ENCODE measurements at regions not wholly inside any gene's neighbourhood (a gene's known extent, or its start where the extent isn't known, plus 50 kb on each side); places are given as distances from the start of the nearest gene placed in this dataset.

DNA sequence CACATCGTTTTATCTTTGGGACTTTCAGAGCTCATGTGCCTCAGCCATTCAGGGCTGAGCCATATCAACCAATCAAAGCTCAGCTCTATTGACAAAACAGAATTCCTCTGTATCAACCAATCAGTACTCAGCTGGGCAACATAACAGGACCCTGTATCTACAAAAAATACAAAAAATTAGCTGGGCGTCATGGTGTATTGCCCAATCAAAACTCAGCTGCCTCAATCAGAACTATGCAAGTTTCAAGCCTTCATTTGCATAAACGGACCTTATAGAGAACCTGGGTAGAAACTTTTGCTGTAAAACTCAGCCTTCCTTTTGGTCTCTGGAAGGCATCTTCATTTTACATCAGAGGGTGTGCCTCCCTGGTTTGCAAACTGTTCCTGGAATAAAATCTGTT, 77.1 kb downstream of the ZNF467 start:
- ATAC-seq (ENCODE audit: low read depth) (no peak), DNase-seq (no peak)
- TF ChIP-seq, protein P1, sequence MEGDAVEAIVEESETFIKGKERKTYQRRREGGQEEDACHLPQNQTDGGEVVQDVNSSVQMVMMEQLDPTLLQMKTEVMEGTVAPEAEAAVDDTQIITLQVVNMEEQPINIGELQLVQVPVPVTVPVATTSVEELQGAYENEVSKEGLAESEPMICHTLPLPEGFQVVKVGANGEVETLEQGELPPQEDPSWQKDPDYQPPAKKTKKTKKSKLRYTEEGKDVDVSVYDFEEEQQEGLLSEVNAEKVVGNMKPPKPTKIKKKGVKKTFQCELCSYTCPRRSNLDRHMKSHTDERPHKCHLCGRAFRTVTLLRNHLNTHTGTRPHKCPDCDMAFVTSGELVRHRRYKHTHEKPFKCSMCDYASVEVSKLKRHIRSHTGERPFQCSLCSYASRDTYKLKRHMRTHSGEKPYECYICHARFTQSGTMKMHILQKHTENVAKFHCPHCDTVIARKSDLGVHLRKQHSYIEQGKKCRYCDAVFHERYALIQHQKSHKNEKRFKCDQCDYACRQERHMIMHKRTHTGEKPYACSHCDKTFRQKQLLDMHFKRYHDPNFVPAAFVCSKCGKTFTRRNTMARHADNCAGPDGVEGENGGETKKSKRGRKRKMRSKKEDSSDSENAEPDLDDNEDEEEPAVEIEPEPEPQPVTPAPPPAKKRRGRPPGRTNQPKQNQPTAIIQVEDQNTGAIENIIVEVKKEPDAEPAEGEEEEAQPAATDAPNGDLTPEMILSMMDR (IDR thresholded peaks at IDR 0.05), result no peak
- CTCF ChIA-PET, result no interaction called here
- peaks cover 16% of the 10 kb centered on the region for H3K27me3 Mint-ChIP-seq
- intact Hi-C loops (cut with micrococcal nuclease), result no loop called here
- H3K36me3 Mint-ChIP-seq (ENCODE audit: low read depth), result no peaks in the 10 kb centered on the region
- POLR2A ChIA-PET, result no interaction called here
- no peak overlapping the region for H3K27ac Mint-ChIP-seq
- H3K4me1 Mint-ChIP-seq, result no peaks in the 10 kb centered on the region
- peaks cover 13% of the 10 kb centered on the region for H3K9me3 Mint-ChIP-seq
- no peak overlapping the region for H3K4me3 Mint-ChIP-seq

DNA sequence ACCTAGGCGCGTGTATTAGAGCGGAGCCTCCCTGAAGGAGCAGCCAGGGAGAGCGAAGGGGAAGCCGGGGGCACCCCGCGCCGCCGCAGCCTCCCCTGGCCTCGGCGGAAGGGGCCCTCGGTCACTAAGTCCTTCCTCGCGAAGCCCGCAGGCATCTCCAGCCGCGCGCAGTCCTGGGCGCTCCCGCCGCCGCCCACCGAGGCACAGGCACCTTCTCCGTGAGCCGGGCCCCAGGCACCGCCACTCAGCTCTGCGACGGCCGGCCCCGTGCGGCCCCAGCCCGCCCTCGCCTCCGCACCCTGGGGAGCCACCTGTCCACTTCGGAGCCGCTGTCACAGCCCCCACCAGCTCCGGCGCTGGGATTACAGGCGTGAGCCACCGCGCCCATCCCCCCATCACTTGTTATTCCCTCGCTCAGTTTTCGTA, 80.8 kb downstream of the ZNF467 start:
- Mint-ChIP-seq H3K4me3 (no peak overlapping the region), H3K36me3 (ENCODE audit: low read depth) (no peaks in the 10 kb centered on the region), H3K9me3 (peaks cover 5% of the 10 kb centered on the region), H3K4me1 (no peaks in the 10 kb centered on the region), H3K27me3 (peaks cover 40% of the 10 kb centered on the region), H3K27ac (no peak overlapping the region)
- ATAC-seq (ENCODE audit: low read depth) (no peak), DNase-seq (no peak)
- POLR2A ChIA-PET, result no interaction called here
- CTCF ChIA-PET, result no interaction called here
- intact Hi-C loops (cut with micrococcal nuclease), result no loop called here
- TF ChIP-seq, protein P1 (IDR thresholded peaks at IDR 0.05), result no peak

DNA sequence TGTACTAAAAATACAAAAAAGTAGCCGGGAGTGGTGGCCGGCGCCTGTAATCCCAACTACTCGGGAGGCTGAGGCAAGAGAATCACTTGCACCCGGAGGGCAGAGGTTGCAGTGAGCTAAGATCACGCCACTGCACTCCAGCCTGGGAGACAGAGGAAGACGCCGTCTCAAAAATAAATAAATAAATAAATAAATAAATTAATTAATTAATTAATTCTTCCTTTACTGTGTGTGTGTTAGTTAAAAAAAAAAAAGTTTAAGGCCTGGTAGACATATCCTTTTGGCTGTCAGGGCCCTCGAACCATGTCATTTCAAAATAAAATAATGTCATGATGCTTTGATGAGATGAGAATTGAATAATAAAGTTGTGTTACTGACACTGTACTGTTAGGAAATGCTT, 81.3 kb downstream of the ZNF467 start:
- POLR2A ChIA-PET, result no interaction called here
- H3K36me3 Mint-ChIP-seq (ENCODE audit: low read depth), result no peaks in the 10 kb centered on the region
- peaks cover 46% of the 10 kb centered on the region for H3K27me3 Mint-ChIP-seq
- CTCF ChIA-PET, result no interaction called here
- no peak overlapping the region for H3K4me3 Mint-ChIP-seq
- TF ChIP-seq, protein P1 (IDR thresholded peaks at IDR 0.05), result no peak
- no peaks in the 10 kb centered on the region for H3K4me1 Mint-ChIP-seq
- ATAC-seq (ENCODE audit: low read depth) (no peak), DNase-seq (no peak)
- H3K9me3 Mint-ChIP-seq, result peaks cover 6% of the 10 kb centered on the region
- intact Hi-C loops (cut with micrococcal nuclease), result no loop called here
- H3K27ac Mint-ChIP-seq, result no peak overlapping the region

DNA sequence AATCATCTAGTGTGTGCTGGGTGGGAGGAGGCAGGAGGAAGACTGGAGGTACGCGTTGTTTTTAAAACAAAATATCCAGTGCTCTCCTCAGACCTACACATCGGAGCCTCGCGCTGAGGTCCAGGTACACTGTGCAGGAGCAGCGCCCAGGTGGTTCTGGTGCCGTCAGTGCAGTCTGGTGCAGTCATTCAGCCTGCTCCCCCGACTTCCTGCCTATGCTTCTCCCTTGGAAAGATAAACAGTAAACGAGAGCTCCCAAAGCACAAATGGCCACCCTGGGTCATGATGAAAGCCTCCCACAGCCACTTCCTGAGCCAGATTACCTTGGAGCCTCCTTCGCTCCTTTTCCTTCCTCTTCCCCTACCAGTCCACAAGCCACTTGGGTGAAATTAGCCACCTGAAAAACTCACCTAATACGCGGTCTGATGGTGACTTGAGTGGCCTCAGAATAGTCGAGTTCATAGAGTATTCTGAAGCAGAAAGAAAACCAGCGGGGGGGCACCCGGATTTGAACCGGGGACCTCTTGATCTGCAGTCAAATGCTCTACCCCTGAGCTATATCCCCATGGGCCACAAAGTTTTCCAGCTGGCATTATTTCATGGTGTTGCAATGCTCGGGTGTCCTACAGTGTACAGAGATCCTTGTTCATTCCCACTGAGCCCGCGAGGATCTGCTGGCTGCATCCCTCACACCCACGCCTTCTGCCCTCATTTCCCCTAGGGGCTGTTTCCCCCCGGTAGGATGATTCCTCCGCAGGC, 82.5 kb downstream of the ZNF467 start:
- H3K9me3 Mint-ChIP-seq, result peaks cover 5% of the 10 kb centered on the region
- intact Hi-C loops (cut with micrococcal nuclease), result no loop called here
- no peaks in the 10 kb centered on the region for H3K36me3 Mint-ChIP-seq (ENCODE audit: low read depth)
- POLR2A ChIA-PET, result no interaction called here
- TF ChIP-seq, protein P1 (IDR thresholded peaks at IDR 0.05), result no peak
- ATAC-seq (ENCODE audit: low read depth) (no peak), DNase-seq (no peak)
- no peak overlapping the region for H3K27ac Mint-ChIP-seq
- peaks cover 51% of the 10 kb centered on the region for H3K27me3 Mint-ChIP-seq
- CTCF ChIA-PET, result no interaction called here
- H3K4me1 Mint-ChIP-seq, result no peaks in the 10 kb centered on the region
- no peak overlapping the region for H3K4me3 Mint-ChIP-seq

DNA sequence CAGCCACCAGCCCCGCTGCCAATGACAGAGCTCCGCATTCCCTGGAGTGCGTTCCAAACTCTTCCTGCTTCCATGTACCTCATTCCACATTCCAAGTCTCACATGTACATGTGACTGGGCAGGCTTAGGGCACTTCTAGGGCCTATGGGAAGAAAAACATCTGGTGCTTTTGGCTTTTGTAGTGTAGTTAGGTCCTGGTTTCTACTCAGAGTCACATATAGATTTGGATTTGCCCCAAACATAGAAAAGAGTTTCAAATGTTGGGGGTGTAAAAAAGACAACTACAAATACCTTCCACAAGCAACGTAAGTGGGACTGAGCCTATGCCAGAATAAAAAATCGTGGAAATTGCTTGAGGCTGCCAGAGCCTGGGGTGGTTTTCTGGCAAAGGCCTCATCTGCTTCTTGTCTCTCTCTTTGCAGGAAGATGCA, 84.1 kb downstream of the ZNF467 start:
- ChIA-PET POLR2A (no interaction called here), CTCF (no interaction called here)
- peaks cover 48% of the 10 kb centered on the region for H3K27me3 Mint-ChIP-seq
- H3K27ac Mint-ChIP-seq, result no peak overlapping the region
- no peak for DNase-seq
- H3K36me3 Mint-ChIP-seq (ENCODE audit: low read depth), result no peaks in the 10 kb centered on the region
- TF ChIP-seq, protein P1 (IDR thresholded peaks at IDR 0.05), result no peak
- peaks cover 5% of the 10 kb centered on the region for H3K9me3 Mint-ChIP-seq
- H3K4me1 Mint-ChIP-seq, result no peaks in the 10 kb centered on the region
- intact Hi-C loops (cut with micrococcal nuclease), result no loop called here
- no peak for ATAC-seq (ENCODE audit: low read depth)
- H3K4me3 Mint-ChIP-seq, result no peak overlapping the region
